Right ventricle myocardium inferior (tissue), 1 donor: ENCODE measurements at regions not wholly inside any gene's neighbourhood (a gene's known extent, or its start where the extent isn't known, plus 50 kb on each side); places are given as distances from the start of the nearest gene placed in this dataset.
"Not testable (repeated sequence)": the region's sequence is repeated elsewhere in the genome, so short reads cannot be mapped to it uniquely, and the experiment has no call there.

Experiments used
- ATAC-seq: fragments of 200-7000 bp; cut with Tn5 transposase; one replicate; pipeline ENCODE4 v1.9.1; 2020; ENCODE audit warnings: mild to moderate bottlenecking, moderate library complexity
- DNase-seq: peaks from one replicate; pipeline ENCODE4 v3.0.0; 2021; ENCODE audit errors: missing footprints
- intact Hi-C: fragments of 100-400 bp; cut with DNase I; formaldehyde crosslinking; loops from one replicate; pipeline ENCODE4 v1.11.0; 2022
- donor health status: DM: no; HTN: yes; CAD: no; lungs with severe emphysema.

- intact Hi-C loops = no loop called here
These were observed 171.3 kb downstream of the FZD1 start for GRCh38 chr7:91435381-91436059.

GRCh38 chr7:91436655-91437054, 172.4 kb downstream of the FZD1 start:
- ATAC-seq = no peak
- no peak for DNase-seq
- intact Hi-C loops = no loop called here

More at GRCh38 chr7:91435381-91436059, 171.3 kb downstream of the FZD1 start:
- ATAC-seq (no peak), DNase-seq (no peak)

- DNase-seq = not testable (repeated sequence)
These were observed 176.0 kb downstream of the FZD1 start for GRCh38 chr7:91440198-91440597.

GRCh38 chr7:91443862-91444261, 179.6 kb downstream of the FZD1 start:
- ATAC-seq = no peak
- intact Hi-C loops = no loop called here
- no peak for DNase-seq

More at GRCh38 chr7:91440198-91440597, 176.0 kb downstream of the FZD1 start:
- intact Hi-C loops, ATAC-seq: not testable (repeated sequence)

GRCh38 chr7:91446819-91447218, 182.6 kb downstream of the FZD1 start:
- intact Hi-C loops = no loop called here
- ATAC-seq (no peak), DNase-seq (no peak)

- intact Hi-C loops = no loop called here
- no peak for DNase-seq
- ATAC-seq = no peak
These were observed 191.2 kb downstream of the FZD1 start for GRCh38 chr7:91455411-91455810.

- intact Hi-C loops = no loop called here
- ATAC-seq (no peak), DNase-seq (no peak)
These were observed 193.0 kb downstream of the FZD1 start for GRCh38 chr7:91457208-91457607.

GRCh38 chr7:91459539-91459938, 195.3 kb downstream of the FZD1 start:
- intact Hi-C loops = no loop called here
- DNase-seq (no peak), ATAC-seq (no peak)

GRCh38 chr7:91462316-91462715, 198.1 kb downstream of the FZD1 start:
- intact Hi-C loops = no loop called here
- no peak for DNase-seq
- no peak for ATAC-seq

GRCh38 chr7:91463330-91463729, 199.1 kb downstream of the FZD1 start:
- intact Hi-C loops = no loop called here
- ATAC-seq = no peak
- DNase-seq = no peak

GRCh38 chr7:91465595-91466061, 201.4 kb downstream of the FZD1 start:
- intact Hi-C loops = no loop called here
- ATAC-seq (no peak), DNase-seq (no peak)

GRCh38 chr7:91468256-91468655, 204.0 kb downstream of the FZD1 start:
- ATAC-seq (no peak), DNase-seq (no peak)
- intact Hi-C loops = no loop called here

- DNase-seq (no peak), ATAC-seq (no peak)
- intact Hi-C loops = no loop called here
These were observed 209.4 kb downstream of the FZD1 start for GRCh38 chr7:91473619-91474018.

GRCh38 chr7:91474074-91474473, 209.8 kb downstream of the FZD1 start:
- intact Hi-C loops = no loop called here
- ATAC-seq (no peak), DNase-seq (no peak)

GRCh38 chr7:91480470-91480869, 216.2 kb downstream of the FZD1 start:
- ATAC-seq = not testable (repeated sequence)

GRCh38 chr7:91491868-91492267, 227.6 kb downstream of the FZD1 start:
- DNase-seq (no peak), ATAC-seq (no peak)
- intact Hi-C loops = no loop called here

More at GRCh38 chr7:91480470-91480869, 216.2 kb downstream of the FZD1 start:
- DNase-seq, intact Hi-C loops: not testable (repeated sequence)

GRCh38 chr7:91492317-91492716, 228.1 kb downstream of the FZD1 start:
- intact Hi-C loops = no loop called here
- no peak for ATAC-seq
- DNase-seq = no peak

- no peak for ATAC-seq
- intact Hi-C loops = no loop called here
- DNase-seq = no peak
These were observed 228.5 kb downstream of the FZD1 start for GRCh38 chr7:91492773-91493172.

GRCh38 chr7:91494450-91494849, 230.2 kb downstream of the FZD1 start:
- no peak for ATAC-seq
- DNase-seq = no peak
- intact Hi-C loops = no loop called here

- intact Hi-C loops = no loop called here
- ATAC-seq = no peak
- no peak for DNase-seq
These were observed 232.1 kb downstream of the FZD1 start for GRCh38 chr7:91496251-91496820.
